ACHN (cell line): ENCODE measurements at regions not wholly inside any gene's neighbourhood (a gene's known extent, or its start where the extent isn't known, plus 50 kb on each side); places are given as distances from the start of the nearest gene placed in this dataset.

Experiments used
- DNase-seq: peaks from one replicate; pipeline ENCODE4 v3.0.0-alpha.2; 2015
- in situ Hi-C: cut with HindIII; loops from 2 replicates; pipeline ENCODE4 v1.10.0; 2017; ENCODE audit warnings: low sequenced_read_pairs, low pct_ligation_motif_present, low pct_unique_long_range_greater_than_20kb

DNA sequence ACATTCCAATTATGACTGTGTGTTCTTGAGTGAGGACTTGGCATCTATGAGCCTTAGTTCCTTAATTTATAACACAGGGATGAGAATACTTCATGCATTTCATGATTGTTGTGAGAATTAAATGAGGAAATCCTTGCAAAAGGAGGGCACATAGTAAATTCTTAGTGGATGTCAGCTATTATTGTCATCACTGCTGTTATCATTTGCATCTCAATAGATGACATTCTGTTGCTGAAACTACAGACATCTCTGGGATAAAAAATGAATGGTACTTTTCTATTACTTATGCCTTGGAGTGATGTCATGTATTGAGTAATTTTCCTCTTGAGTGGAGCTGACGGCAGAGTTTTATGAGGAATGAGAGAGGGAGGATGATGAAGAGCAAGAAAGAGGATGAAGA, 184.4 kb upstream of the CDH11 start:
- no peak for DNase-seq
- in situ Hi-C loops: no loop called here

DNA sequence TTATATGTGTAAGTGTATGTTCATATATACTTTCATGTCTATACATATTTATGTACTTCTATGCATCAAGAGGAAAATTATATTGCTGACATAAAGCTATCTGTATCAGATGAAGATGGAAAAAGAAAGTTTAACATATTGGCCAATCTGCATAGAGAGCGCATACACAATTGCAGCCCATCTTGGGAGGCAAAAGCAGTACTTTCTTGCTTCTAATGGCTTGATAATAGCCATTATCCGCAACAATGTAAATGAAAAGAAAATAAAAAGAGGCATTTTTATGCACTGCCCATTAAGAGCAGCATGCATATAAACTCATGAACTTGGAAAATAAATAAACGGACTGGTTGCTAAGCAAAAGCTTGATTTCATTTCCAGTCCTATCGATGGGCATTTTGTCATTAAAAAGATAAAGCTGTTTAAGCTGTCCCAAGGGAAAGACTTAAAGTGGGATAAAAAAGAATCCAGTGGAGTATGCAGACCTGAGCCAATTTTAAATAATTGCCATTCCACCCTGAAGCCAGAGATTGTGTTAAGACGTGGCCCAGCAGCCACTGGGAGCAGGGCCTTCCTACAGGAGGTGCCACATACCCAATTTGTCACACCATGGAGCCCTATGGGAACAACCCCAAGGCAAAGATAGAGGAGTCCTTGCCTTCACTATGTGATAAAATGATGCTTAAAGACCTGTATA, 183.6 kb upstream of the CDH11 start:
- no peak for DNase-seq
- in situ Hi-C loops: no loop called here

DNA sequence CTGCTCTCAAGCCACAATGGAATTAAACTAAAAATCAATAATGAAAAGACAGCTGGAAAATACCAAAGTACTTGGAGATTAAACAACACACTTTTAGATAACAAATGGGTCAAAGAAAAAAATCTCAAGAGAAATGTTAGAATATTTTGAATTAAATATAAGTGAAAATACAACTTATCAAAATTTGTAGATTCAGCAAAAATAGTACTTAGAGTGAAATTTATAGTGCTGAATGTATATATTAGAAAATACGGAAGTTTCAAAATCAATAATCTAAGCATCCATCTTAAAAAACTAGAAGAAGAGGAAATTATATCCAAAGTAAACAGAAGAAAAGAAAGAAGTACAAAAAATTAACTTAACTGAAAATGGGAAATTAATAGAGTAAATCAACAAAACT, 179.2 kb upstream of the CDH11 start:
- in situ Hi-C loops: no loop called here
- no peak for DNase-seq

DNA sequence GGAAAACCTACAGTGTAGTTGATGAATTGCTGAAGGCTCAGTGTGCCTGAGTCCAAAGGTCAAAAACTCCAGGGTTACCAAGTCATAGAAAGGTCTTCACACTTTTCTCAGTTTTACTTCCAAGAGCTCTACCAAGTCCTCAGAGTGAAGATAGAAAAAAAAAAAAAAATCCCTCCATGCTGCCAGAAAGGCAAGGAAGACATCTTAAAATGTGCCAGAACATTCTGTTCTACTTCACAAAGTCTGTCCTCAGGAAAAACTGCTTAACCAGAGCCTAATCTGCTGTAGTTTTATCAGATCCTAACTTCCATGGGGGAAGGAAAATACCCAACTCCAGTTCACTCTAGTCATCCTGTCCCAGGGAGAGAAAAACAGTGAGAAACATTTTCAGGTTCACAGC, 175.6 kb upstream of the CDH11 start:
- DNase-seq: no peak
- in situ Hi-C loops: no loop called here

DNA sequence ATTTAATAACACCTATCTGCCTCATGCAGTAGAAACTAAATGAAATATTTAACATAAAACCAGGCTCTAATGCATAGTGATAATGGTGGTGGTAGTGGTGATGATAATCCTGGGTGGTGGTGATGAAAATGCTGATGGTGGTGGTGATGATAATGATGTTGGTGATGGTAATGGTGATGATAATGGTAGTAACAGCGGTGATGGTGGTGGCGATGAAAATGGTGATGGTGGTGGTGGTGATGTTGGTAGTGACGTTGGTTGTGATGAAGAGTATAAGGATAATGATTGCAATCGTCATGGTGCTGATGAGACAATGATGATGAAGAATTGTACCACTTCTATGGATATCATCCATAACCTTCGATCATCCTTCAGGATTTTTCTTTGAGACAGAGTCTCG, 173.7 kb upstream of the CDH11 start:
- in situ Hi-C loops: no loop called here
- DNase-seq: no peak

DNA sequence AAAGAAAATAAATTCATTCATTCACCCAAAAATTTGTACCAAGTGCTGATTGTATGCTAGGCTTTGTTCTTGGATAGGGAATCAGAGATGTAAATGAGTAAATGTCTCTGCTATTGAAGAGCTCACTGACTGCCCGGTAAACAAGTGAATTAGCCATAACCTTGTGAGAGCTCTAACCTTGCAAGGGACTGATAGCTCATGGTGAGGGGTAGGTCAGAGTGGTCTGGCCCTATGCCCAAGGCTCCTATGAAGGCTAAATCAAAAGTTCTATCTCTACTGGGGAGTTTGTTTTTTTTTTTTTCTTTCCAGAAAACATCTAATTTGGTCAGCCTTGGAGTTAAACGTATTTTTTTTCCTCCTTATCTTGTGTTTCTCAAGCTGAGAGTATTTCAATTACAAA, 172.8 kb upstream of the CDH11 start:
- in situ Hi-C loops: no loop called here
- DNase-seq: no peak

DNA sequence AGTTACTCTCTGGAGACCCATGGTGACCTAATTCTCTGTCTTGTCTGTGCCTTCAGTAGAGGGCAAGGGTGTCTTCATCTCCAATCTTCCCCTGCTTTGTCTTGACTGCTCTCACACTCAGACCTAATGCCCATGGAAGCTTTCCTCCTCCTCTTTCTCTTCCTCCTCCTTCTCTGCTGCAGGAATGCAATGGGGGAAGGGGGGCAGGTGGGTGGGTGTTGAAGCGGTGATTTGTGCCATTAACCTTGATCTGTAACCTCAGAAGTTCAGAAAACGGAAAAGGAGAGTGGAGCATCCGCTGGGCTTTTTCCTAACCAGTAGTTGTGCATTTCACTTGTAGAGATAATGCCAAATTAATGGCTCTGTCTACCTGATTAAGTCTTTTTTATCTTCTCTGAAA, 172.3 kb upstream of the CDH11 start:
- DNase-seq: no peak
- in situ Hi-C loops: no loop called here

DNA sequence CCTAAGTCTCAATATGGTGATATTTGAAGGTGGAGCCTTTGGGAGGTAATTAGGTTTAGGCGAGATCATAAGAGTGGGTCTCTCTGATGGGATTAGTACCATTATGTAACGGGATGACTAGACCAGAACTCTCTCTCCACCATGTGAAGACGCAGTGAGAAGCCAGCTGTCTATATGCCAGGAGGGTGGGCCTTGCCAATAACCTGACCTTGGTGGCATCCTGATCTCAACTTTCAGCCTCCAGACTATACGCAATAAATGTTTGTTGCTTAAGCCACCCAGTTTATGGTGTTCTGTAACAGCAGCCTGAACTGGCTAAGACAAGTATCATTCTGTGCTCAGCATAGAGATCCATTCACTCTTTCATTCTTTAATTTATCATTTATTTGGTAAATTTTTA, 167.2 kb upstream of the CDH11 start:
- in situ Hi-C loops: no loop called here
- DNase-seq: no peak

DNA sequence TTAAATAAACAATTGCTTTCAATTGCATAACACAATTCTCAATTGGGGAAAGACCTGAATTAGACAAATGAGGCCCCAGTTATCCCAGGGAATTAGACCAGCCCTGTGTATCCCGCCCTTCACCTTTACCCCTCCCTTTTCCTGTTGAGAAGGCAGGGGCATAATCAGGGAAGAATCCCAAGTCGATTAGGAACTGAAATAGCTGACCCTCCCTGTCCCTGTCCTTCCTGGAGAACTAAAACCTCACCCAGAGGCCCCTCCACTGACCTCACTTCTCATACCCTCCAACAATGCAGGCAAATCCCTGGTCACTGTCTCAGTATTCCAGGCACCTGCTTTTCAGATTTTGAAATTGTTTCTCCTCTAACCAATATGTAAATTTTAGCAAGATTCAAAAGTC, 165.4 kb upstream of the CDH11 start:
- in situ Hi-C loops: no loop called here
- no peak for DNase-seq

DNA sequence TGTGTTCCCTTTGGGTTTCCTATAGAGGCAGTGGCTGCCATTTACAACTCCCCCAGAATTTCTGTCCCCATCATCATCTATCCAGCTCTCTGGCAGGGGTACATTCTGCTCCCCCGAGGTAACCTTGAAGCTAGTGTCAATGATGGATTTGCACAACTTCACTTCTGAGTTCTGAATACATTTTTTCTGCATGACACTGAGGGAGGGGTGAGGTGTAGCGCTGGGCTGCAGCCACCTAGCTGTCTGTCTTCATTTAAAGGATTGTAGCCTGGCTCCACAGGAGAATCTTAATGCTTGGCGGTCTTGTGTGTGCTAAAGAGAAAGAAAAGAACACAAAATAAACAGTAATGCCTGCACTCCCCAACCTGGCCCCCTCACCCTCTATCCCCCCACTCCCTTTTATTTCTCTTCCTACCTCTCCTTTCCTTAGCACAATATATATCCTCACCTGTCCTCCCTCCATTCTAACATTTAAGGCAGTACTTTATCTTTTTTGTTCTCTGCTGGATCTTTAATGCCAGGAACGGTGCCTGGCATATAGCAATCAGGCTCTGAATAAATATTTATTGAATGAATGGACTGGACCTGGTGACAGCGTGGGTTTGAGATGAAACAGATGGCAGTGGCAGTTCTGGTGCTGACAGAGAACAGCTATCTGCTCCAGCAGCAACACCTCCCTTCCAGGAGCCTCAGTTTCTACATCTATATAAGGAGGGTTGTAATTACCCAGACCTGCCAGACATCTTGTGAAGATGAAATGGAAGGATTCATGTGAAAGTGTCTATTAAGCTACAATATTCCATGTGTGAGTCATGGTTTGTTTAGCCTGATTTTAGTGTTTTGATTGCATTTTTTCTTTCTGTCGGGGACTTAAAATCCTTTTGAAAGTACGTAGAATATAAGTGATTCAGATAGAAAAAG, 163.5 kb upstream of the CDH11 start:
- in situ Hi-C loops: no loop called here
- no peak for DNase-seq

DNA sequence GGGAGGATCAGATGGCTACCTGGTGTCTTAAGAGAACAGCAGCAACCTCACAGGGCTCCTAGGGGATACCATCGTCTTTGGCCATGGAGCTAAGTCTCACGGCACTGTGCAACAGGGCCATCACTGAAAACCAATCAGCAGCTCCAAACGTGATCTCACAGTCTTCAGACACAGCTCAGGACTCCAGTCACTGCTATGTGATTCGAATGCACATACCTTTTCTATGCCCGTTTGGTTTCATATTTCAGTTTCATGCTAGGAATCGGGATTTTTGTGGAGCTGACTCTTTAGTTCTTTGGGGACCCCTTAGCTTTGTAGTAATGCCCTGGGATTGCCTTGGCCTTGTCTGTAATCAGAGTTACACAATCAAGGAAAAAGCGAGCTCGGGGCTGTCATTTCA, 162.8 kb upstream of the CDH11 start:
- in situ Hi-C loops: no loop called here
- DNase-seq: no peak

DNA sequence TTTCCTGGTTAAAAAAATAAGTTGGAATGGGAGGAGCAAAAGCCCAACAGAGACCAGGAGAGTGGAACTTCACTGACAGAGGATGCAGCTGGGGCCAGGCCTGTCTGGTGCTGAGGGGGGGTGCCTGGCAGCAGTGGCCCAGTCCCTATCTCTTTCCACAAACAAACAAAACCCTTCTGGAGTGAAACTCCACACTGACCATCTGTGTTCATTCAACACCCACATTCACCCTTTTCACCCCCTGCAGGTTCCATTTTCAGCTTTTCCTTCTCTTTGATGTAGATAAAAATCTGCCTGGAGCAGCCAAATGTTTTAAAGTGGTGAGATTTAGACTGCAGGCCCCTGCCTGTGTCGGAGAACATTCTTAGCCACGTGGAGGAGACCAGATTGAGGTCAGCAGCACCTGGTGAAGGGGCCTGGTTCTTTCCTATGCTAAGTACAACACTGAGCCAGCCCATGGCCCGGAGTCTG, 161.4 kb upstream of the CDH11 start:
- DNase-seq: no peak
- in situ Hi-C loops: no loop called here

DNA sequence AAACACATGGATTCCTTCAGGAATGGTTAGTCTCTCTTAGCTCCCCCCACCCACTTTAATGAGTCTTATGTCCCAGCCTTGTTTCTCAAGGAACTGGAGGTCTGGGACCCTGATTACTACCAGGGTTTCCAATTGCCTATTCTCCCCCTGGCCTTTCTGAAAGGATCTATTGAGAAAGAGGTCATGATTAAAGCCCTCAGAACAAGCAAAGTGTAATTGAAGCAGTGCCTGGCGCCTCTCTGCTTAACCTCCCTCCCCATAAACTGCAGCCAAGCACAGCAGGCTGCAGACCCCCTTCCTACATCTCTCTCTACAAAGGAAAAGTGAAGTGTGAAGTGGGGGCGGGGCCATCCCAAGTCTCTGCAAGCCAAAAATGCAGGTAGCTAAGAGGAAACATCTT, 159.7 kb upstream of the CDH11 start:
- no peak for DNase-seq
- in situ Hi-C loops: no loop called here

DNA sequence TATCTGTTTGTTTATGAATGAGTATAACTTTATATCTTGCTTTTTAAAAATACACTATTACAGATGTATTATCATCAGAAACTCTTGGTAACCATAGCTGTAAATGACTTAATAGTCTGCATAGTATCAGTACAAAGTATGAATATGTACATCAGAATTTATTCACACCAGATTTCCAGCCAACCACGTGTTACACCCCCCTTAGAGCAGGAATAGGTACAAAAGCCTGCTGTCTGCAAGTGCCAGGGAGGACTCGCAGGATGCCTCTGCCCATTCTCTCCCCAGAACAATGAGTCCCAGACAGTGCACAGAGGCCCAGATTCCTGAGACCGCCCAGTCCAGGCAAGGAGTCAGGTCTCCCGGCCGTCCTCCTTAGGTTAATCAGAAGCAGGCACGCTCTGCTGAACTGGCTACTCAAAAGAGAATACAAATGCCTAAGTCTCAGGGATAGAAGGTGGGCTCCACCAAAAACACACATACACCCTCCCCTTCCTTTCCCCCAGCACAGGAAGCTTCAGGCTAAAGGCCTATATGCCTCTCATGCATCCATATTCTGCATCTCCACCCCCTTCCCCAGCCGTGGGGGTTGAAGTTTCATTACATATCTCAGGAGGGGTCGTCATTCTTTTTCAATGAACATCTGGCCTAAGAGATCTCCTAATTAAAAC, 159.1 kb upstream of the CDH11 start:
- in situ Hi-C loops: no loop called here
- no peak for DNase-seq

DNA sequence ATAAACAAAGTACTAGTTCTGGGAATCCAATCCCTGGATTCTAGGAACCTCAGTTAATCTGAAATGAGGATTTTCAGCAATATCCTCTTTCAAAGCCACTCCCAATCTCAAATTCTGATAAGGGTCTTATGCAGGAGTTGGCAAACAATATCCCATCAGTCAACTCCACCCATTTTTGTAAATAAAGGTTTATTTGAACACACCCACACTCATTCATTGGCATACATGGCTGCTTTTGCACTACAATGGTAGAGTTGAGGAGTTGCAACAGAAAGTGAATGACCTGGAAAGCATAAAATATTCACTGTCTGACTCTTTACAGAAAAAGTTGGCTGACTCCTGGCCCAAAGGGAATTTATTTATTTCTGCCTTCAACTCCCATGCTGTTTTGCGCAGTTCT, 157.7 kb upstream of the CDH11 start:
- DNase-seq: no peak
- in situ Hi-C loops: no loop called here

DNA sequence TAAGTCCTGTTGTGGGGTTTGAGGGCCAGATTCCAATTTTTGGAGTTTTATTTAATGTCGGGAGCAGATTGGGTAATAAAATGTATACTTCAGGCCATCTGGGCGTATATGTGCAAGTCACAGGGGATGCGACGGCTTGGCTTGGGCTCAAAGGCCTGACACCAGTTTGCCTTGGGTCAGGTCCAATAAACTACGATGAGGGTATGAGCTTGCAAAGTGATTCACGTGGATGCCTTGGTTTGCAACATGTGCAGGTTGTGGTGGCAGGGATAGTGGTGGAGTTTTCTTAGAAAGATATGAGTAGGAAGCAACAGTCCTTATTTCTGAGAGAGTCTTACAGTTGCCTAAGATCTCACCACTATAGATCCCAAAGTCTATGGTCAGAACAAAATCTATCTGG, 157.0 kb upstream of the CDH11 start:
- DNase-seq: no peak
- in situ Hi-C loops: no loop called here

DNA sequence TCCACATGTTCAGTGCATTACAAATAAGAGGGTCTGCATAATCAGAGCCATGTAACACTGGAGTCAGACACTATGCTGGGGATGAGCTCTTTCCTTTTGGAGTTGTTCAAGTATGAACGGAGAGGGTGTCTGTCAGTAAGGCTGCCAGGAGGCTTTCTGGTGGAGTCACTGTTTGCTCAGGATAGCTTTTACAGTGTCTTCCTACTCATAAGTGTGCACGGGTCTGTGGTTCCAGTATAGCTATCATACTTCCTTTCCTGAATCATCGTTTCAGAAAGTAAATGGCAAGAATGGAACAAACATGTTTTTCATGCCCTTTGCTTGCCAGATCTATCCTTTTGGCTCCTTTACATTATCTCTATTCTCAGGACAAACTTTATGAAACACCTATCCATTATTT, 152.7 kb upstream of the CDH11 start:
- in situ Hi-C loops: no loop called here
- no peak for DNase-seq

DNA sequence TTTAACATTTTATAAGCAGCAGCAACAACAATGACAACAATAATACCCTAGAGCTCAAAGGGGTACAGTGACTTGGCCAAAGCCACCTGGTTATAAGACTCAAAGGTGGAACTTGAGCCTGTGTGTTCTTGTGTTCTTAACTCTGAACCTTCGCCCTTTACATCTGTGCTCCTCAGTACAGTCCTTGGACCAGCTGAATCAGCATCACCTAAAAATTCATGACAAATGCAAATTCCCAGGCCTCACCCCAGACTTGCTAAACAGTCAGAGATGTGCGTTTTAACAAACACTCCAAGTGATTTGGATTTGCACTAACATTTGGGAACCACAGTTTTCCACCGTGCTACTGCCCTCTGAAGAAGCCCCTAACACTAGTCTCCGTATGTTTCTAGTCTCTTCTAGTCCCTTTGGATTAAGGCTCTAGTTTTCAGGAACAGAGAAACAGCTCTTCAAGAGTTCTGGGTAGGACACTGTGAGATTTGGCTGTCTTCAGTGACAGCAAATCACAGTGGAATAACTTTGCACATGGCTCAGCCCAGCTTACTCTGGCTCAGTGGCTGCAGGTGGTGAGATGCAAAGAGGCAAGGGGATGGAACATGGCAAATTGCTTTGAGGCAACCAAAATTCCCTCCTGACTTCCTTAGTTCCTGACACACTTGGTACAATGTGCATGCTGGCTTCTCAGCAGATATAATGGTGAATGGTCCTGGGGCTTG, 151.0 kb upstream of the CDH11 start:
- no peak for DNase-seq
- in situ Hi-C loops: no loop called here

DNA sequence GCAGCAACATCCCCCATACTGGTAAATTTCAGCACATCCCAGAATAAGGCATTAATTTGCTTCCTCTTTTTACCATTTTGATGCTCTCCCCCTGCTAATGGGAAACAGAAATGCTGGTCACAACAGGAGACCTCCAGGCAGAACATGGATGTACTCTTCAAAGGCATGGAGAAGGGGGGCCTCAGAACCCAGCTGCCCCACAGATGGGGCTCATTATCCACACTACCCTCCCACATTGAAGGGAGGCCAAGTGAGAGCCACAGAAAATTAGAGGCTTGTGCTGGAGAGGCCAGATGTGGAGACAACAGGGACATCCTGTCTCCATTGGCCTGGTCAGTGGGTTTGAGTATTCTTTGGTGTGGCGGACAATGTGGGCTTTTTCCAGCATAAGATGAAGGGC, 150.1 kb upstream of the CDH11 start:
- no peak for DNase-seq
- in situ Hi-C loops: no loop called here
